GM23338 (cell line): ENCODE measurements at regions not wholly inside any gene's neighbourhood (a gene's known extent, or its start where the extent isn't known, plus 50 kb on each side); places are given as distances from the start of the nearest gene placed in this dataset.

ENCODE experiments used
- ATAC-seq: fragments of 200-7000 bp; cut with Tn5 transposase; 3 replicates; pipeline ENCODE4 v1.9.1; 2020
- DNase-seq: peaks from one replicate; pipeline ENCODE4 v3.0.0-alpha.2; 2015; ENCODE audit warnings: low spot score
- H2AFZ ChIP-seq: fragments of 200-600 bp; sonication (generic); 2 replicates; pipeline ENCODE4 v1.8.0; 2016; ENCODE audit warnings: antibody characterized with exemption, mild to moderate bottlenecking, moderate library complexity
- H3F3A ChIP-seq: fragments of 200-600 bp; sonication (generic); replicated peaks from 2 replicates; pipeline ENCODE4 v1.8.0; 2017; ENCODE audit warnings: antibody characterized with exemption, mixed run types, low read depth
- H3K27ac ChIP-seq: fragments of 200-600 bp; sonication (generic); 2 replicates; pipeline ENCODE4 v1.6.1; 2016; ENCODE audit warnings: low read depth
- H3K27me3 ChIP-seq: fragments of 200-600 bp; sonication (generic); 2 replicates; pipeline ENCODE4 v1.8.0; 2016; ENCODE audit warnings: mild to moderate bottlenecking, mixed run types, moderate library complexity; ENCODE audit not compliant: insufficient read depth
- H3K36me3 ChIP-seq: fragments of 200-600 bp; sonication (generic); 2 replicates; pipeline ENCODE4 v1.8.0; 2016; ENCODE audit warnings: mild to moderate bottlenecking; ENCODE audit not compliant: insufficient read depth
- H3K4me1 ChIP-seq: fragments of 200-600 bp; sonication (generic); 2 replicates; pipeline ENCODE4 v1.8.0; 2016; ENCODE audit warnings: mild to moderate bottlenecking, moderate library complexity; ENCODE audit not compliant: insufficient read depth
- H3K4me2 ChIP-seq: fragments of 200-600 bp; sonication (generic); 2 replicates; pipeline ENCODE4 v1.7.1; 2017; ENCODE audit warnings: mixed run types
- H3K4me3 ChIP-seq: fragments of 200-600 bp; sonication (generic); 2 replicates; pipeline ENCODE4 v1.6.1; 2016; ENCODE audit warnings: mixed run types
- H3K79me2 ChIP-seq: fragments of 200-600 bp; sonication (generic); replicated peaks from 2 replicates; pipeline ENCODE4 v1.8.0; 2017; ENCODE audit warnings: mild to moderate bottlenecking; ENCODE audit not compliant: insufficient read depth
- H3K9me2 ChIP-seq: fragments of 200-600 bp; sonication (generic); 2 replicates; pipeline ENCODE4 v1.8.0; 2017; ENCODE audit not compliant: insufficient read depth
- H4K20me1 ChIP-seq: fragments of 200-600 bp; sonication (generic); replicated peaks from 2 replicates; pipeline ENCODE4 v1.8.0; 2017; ENCODE audit warnings: mild to moderate bottlenecking; ENCODE audit not compliant: insufficient read depth
- H3K27ac Mint-ChIP-seq: 2 replicates; pipeline ENCODE4 v1.8.0; 2020; ENCODE audit warnings: inconsistent platforms, mild to moderate bottlenecking, moderate library complexity, mixed read lengths
- H3K27me3 Mint-ChIP-seq: 3 replicates; pipeline ENCODE4 v1.8.0; 2022; ENCODE audit warnings: low read depth, mild to moderate bottlenecking, moderate library complexity, mixed read lengths, inconsistent platforms; ENCODE audit not compliant: insufficient read depth, poor library complexity
- H3K36me3 Mint-ChIP-seq: 3 replicates; pipeline ENCODE4 v1.8.0; 2021; ENCODE audit warnings: low read depth, mild to moderate bottlenecking, inconsistent platforms, moderate library complexity, mixed read lengths
- H3K4me1 Mint-ChIP-seq: 3 replicates; pipeline ENCODE4 v1.8.0; 2020; ENCODE audit warnings: mild to moderate bottlenecking, inconsistent platforms, mixed read lengths
- H3K4me3 Mint-ChIP-seq: 3 replicates; pipeline ENCODE4 v1.8.0; 2021; ENCODE audit warnings: moderate library complexity, mild to moderate bottlenecking, inconsistent platforms, mixed read lengths
- H3K9me3 Mint-ChIP-seq: 3 replicates; pipeline ENCODE4 v1.8.0; 2020; ENCODE audit warnings: moderate library complexity, mild to moderate bottlenecking, inconsistent platforms, mixed read lengths
- CREB1 ChIP-seq: fragments of 250-450 bp; sonication (Bioruptor Pico); IDR thresholded peaks from 2 replicates; pipeline ENCODE4 v1.5.0; 2020; ENCODE audit warnings: low read depth, mild to moderate bottlenecking, moderate library complexity
- EZH2 ChIP-seq: fragments of 200-600 bp; sonication (generic); IDR thresholded peaks from one replicate; pipeline ENCODE4 v1.8.0; 2017; ENCODE audit warnings: antibody characterized with exemption, mild to moderate bottlenecking, low read depth; ENCODE audit not compliant: unreplicated experiment
- EZH2phosphoT487 ChIP-seq: fragments of 200-600 bp; sonication (generic); IDR thresholded peaks from one replicate; pipeline ENCODE4 v1.8.1; 2018; ENCODE audit warnings: antibody characterized with exemption; ENCODE audit not compliant: unreplicated experiment
- JUNB ChIP-seq: IDR thresholded peaks from one replicate; pipeline ENCODE4 v1.6.1; 2016; ENCODE audit warnings: antibody characterized with exemption; ENCODE audit not compliant: unreplicated experiment
- NANOG ChIP-seq: IDR thresholded peaks from 2 replicates; pipeline ENCODE4 v1.6.1; 2016; ENCODE audit warnings: antibody characterized with exemption, borderline replicate concordance
- POLR2AphosphoS5 ChIP-seq: IDR thresholded peaks from 2 replicates; pipeline ENCODE4 v1.6.1; 2016; ENCODE audit warnings: antibody characterized with exemption, low read depth
- STAT1 ChIP-seq: IDR thresholded peaks from one replicate; pipeline ENCODE4 v1.6.1; 2016; ENCODE audit warnings: antibody characterized with exemption; ENCODE audit not compliant: unreplicated experiment
- ZNF331 ChIP-seq: fragments of 250-450 bp; sonication (Bioruptor Pico); IDR thresholded peaks from 2 replicates; pipeline ENCODE4 v1.5.0; 2020; ENCODE audit warnings: low read depth, mild to moderate bottlenecking, moderate library complexity
- TF ChIP-seq, protein P1 (sequence below): IDR thresholded peaks from one replicate; pipeline ENCODE4 v1.6.1; 2018; ENCODE audit warnings: antibody characterized with exemption; ENCODE audit not compliant: unreplicated experiment
- TF ChIP-seq, protein P2 (sequence below), 2 experiments: fragments of 200-600 bp in 1 of 2; sonication (generic) in 1 of 2; conservative IDR thresholded peaks; 2 replicates each; pipeline versions ENCODE4 v1.5.1 to v1.6.1; 2016 to 2017; ENCODE audit warnings: antibody characterized with exemption in 2 of 2, low read depth in 2 of 2, mild to moderate bottlenecking in 2 of 2, moderate library complexity in 1 of 2
- TF ChIP-seq, protein P3 (sequence below): IDR thresholded peaks from 2 replicates; pipeline ENCODE4 v1.6.1; 2016; ENCODE audit warnings: antibody characterized with exemption

DNA sequence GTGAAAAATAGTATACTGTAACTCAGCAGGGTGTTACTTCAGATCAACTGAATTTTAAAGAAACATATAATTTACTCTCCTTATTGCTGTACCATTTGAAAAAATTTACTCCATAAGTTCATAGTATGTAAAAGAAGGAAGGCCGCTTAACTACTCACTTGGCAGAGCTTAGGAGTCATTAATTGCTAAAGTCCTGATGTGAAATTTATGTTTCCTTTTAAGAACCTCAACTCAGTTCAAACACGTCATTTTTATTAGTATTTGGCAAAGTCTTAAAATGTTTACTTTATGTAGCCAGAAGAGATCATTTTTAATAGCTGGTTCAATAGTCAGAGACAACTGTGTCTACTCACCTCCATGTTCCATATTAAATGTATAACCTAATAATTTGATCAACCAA is 268.6 kb downstream of the CDH10 start (continued):
- TF ChIP-seq, protein P1, sequence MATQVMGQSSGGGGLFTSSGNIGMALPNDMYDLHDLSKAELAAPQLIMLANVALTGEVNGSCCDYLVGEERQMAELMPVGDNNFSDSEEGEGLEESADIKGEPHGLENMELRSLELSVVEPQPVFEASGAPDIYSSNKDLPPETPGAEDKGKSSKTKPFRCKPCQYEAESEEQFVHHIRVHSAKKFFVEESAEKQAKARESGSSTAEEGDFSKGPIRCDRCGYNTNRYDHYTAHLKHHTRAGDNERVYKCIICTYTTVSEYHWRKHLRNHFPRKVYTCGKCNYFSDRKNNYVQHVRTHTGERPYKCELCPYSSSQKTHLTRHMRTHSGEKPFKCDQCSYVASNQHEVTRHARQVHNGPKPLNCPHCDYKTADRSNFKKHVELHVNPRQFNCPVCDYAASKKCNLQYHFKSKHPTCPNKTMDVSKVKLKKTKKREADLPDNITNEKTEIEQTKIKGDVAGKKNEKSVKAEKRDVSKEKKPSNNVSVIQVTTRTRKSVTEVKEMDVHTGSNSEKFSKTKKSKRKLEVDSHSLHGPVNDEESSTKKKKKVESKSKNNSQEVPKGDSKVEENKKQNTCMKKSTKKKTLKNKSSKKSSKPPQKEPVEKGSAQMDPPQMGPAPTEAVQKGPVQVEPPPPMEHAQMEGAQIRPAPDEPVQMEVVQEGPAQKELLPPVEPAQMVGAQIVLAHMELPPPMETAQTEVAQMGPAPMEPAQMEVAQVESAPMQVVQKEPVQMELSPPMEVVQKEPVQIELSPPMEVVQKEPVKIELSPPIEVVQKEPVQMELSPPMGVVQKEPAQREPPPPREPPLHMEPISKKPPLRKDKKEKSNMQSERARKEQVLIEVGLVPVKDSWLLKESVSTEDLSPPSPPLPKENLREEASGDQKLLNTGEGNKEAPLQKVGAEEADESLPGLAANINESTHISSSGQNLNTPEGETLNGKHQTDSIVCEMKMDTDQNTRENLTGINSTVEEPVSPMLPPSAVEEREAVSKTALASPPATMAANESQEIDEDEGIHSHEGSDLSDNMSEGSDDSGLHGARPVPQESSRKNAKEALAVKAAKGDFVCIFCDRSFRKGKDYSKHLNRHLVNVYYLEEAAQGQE, result no peak
- TF ChIP-seq POLR2AphosphoS5 (no peak), NANOG (no peak), EZH2 (no peak)

DNA sequence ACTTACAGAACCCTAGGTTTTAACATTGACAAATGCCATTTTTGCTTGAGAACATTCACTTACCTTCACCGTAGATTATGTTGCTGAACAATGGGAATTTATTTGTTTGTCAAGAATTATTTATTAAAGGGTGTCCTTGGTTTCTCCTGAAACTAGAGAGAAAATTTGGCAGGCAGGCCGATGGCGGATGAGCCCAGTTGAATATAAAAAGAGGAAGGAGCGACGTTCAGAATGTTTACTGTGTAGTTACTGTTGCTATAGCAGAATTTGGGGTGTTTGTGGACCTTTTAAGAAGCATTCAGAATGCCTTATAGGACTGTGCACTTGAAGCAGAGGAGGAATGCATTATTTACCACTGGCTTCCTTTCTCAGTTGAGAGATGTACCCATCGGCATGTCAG is 268.2 kb downstream of the CDH10 start:
- DNase-seq, result no peak
- H3K4me3 Mint-ChIP-seq, result no peak overlapping the region
- peaks cover 4% of the 10 kb centered on the region; the same call in 1 of the 3 replicates for H3K9me3 Mint-ChIP-seq
- Histone ChIP-seq H3K4me1 (peaks cover 9% of the 10 kb centered on the region; the same call in 1 of the 2 replicates), H4K20me1 (no peaks in the 10 kb centered on the region), H3K27ac (no peak overlapping the region), H3K27me3 (no peaks in the 10 kb centered on the region), H3K79me2 (no peaks in the 10 kb centered on the region), H3K4me2 (no peak overlapping the region), H3K36me3 (no peaks in the 10 kb centered on the region), H3K9me2 (no peaks in the 10 kb centered on the region), H3K4me3 (no peak overlapping the region), H2AFZ (no peak overlapping the region), H3F3A (no peaks in the 10 kb centered on the region)
- no peak for ATAC-seq
- peaks cover 2% of the 10 kb centered on the region for H3K27me3 Mint-ChIP-seq
- H3K4me1 Mint-ChIP-seq, result peaks cover 12% of the 10 kb centered on the region
- H3K27ac Mint-ChIP-seq, result peak overlapping the region; percentile 34
- H3K36me3 Mint-ChIP-seq, result no peaks in the 10 kb centered on the region; the same call in 2 of the 3 replicates
- TF ChIP-seq EZH2phosphoT487, result no peak
- no peak for TF ChIP-seq ZNF331
- TF ChIP-seq EZH2, result no peak
- TF ChIP-seq, protein P1, result no peak
- TF ChIP-seq STAT1, result no peak
- no peak for TF ChIP-seq NANOG
- TF ChIP-seq, protein P2, sequence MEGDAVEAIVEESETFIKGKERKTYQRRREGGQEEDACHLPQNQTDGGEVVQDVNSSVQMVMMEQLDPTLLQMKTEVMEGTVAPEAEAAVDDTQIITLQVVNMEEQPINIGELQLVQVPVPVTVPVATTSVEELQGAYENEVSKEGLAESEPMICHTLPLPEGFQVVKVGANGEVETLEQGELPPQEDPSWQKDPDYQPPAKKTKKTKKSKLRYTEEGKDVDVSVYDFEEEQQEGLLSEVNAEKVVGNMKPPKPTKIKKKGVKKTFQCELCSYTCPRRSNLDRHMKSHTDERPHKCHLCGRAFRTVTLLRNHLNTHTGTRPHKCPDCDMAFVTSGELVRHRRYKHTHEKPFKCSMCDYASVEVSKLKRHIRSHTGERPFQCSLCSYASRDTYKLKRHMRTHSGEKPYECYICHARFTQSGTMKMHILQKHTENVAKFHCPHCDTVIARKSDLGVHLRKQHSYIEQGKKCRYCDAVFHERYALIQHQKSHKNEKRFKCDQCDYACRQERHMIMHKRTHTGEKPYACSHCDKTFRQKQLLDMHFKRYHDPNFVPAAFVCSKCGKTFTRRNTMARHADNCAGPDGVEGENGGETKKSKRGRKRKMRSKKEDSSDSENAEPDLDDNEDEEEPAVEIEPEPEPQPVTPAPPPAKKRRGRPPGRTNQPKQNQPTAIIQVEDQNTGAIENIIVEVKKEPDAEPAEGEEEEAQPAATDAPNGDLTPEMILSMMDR (conservative IDR thresholded peaks at IDR 0.05; ENCODE audit: low read depth in 2 of 2), result no peak
- no peak for TF ChIP-seq JUNB
- no peak for TF ChIP-seq POLR2AphosphoS5
- TF ChIP-seq CREB1 (CRISPR knock-in tag), result no peak
- TF ChIP-seq, protein P3, sequence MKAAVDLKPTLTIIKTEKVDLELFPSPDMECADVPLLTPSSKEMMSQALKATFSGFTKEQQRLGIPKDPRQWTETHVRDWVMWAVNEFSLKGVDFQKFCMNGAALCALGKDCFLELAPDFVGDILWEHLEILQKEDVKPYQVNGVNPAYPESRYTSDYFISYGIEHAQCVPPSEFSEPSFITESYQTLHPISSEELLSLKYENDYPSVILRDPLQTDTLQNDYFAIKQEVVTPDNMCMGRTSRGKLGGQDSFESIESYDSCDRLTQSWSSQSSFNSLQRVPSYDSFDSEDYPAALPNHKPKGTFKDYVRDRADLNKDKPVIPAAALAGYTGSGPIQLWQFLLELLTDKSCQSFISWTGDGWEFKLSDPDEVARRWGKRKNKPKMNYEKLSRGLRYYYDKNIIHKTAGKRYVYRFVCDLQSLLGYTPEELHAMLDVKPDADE, result no peak
